ENCODE measurements at regions not wholly inside any gene's neighbourhood (a gene's known extent, or its start where the extent isn't known, plus 50 kb on each side); places are given as distances from the start of the nearest gene placed in this dataset.

GRCh38 chr14:87109271-87109670 is 883.7 kb downstream of the GALC start:
- DNase-seq (ENCODE audit: low read depth in 2 of 2), result no peak

DNA sequence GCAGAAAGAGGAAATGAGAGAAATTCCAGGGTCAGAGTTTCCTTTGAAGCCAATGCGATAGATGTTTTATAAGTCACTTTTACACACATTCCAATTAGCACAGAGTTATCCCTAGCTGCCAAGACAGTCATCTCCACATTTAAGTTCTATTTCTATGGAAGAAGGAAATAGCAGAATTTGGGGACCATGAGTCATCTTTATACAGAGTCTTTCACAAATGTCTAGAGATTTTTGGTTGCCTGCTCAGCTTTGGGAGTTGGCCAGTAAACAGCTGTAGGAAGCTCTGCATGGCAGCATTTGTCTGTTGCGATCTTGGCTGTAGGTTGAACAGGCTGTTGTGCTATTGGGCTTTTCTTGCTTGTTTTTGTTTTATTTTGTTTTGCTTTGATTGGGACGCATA is 884.3 kb downstream of the GALC start:
- no peak for DNase-seq (ENCODE audit: low read depth in 2 of 2)

- DNase-seq (ENCODE audit: low read depth in 2 of 2), result no peak
Measured at GRCh38 chr14:87102811-87103378, 890.1 kb downstream of the GALC start.

DNA sequence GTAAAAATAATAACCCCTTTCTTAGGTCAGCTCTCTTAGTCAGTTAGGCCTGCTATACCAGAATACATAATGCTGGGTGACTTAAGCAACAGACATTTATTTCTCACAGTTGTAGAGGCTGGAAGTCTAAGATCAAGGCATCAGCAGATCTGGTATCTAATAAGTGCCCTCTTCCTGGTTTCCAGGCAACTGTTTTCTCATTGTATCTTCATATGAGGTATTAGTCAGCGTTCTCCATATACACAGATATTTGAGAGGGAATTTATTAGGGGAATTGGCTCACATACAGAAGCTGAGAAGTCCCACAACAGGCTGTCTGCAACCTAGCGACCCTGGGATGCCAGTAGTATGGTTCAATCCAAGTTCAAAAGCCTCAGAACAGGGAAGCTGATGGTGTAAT is 896.0 kb downstream of the GALC start:
- DNase-seq (ENCODE audit: low read depth in 2 of 2), result no peak

DNA sequence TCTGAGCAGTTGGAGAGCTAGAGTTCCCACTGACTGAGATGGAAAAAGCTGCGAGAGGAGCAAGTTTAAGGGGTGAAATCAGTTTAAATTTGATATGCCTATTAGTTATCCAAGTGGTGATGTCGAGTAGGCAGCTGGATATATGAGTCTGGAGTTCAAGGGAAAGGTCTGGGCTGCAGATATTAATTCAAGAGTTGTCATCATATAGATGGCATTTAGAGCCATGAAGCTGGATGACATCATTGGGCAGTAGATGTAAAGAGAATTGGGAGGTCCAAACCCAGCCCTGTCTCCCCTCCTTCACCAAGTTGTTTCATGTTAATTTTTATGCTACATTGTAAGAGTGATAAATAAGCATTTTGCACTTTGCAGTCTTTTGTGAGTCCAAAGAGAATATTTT is 898.1 kb downstream of the GALC start:
- no peak for DNase-seq (ENCODE audit: low read depth in 2 of 2)

DNA sequence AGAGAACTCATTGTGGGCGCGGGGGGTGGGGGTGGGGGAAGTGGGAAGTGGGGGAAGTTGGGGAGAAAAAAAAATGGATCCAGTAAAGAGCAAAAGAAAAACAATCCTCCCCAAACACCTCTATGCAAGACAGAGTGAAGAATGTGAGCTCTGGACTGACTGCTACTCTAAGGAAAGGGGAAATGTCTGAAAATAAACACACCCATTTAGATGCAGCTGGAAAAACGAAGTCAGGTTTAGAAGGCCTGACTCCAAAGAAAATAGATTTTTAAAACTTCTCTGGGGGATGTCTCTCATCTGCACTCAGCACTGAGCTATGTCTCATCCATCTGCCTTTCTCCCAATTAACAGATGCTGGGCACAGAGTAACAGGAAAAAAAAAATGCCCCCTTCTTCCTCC is 904.4 kb downstream of the GALC start:
- DNase-seq (ENCODE audit: low read depth in 2 of 2), result no peak

DNA sequence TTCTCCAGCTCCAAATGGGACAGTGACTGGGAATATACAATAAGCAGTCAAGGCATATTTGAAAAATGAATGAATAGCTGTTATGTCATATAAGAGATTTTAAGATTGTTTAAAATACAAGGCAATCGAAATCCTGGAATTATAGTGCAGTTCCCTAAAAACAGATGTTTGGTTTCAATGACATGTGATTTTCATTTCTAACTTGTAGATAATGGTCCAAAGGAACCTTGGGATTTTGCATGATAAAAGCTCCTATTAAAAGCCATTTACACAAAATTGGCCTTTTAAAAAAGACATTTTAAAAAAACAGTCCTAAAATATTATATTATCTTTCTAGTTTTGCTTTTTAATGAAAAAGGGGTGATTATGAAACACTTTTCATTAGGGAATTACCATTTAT is 905.1 kb downstream of the GALC start:
- no peak for DNase-seq (ENCODE audit: low read depth in 2 of 2)

- no peak for DNase-seq (ENCODE audit: low read depth in 2 of 2)
Measured at GRCh38 chr14:87084908-87085307, 908.1 kb downstream of the GALC start.

- DNase-seq (ENCODE audit: low read depth in 2 of 2), result no peak
Measured at GRCh38 chr14:87082917-87083316, 910.1 kb downstream of the GALC start.

DNA sequence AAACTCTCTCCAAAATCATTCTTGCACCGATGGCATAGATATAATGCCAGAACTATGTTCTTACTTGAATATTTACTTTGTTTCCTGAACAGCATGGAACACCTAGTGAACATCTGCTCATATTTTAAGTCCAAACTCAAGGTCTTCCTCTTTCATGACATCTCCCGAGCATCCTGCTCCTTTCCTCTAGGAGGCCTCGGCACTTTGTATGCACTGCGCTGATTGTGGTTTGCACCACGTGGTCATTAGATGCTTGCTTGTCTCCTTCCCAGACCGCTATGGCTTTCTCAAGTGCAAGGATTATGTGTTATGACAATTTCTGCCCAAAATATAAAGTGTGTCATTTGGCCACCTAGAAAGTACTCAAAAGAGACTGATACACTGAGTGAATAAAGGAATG is 912.0 kb downstream of the GALC start:
- no peak for DNase-seq (ENCODE audit: low read depth in 2 of 2)

GRCh38 chr14:87080146-87080545 is 912.8 kb downstream of the GALC start:
- DNase-seq (ENCODE audit: low read depth in 2 of 2), result no peak

DNA sequence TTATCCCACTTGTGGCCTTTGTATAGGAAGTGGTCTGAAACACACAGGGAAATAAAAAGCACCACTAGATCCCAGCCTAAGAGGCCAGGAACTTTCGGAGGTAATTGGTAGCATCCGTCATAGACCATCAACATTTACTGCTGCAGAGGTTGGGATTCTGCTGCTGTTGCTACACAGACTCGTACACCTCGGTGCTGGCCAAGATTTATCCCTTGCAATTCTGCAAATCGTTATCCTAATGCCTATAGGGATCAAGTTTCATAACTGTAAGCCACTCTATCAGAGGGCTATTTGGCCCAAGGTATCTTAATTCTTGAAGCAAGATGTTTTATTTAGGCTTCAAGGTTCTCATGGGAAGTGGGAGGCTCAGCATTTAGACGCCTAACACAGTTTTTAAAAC is 913.6 kb downstream of the GALC start:
- DNase-seq (ENCODE audit: low read depth in 2 of 2), result no peak

DNA sequence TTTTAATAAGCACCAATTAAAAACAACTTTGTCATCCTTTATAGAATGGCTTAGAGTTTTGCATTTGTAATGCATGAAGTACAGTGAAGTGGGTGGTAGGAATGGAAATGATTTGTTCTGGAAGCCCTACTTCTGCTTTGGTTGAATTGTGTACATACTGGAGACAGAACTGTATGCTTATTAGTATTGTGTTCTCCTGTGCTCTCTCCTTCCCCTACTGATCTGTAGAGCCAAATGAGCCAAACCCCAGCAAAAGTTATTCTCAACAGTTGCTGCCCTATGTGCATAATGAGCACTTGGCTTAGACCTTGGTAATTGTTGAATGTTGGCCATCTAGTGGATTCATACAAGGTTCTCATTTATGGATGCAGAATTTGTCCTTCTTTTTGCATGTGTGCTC is 916.1 kb downstream of the GALC start:
- DNase-seq (ENCODE audit: low read depth in 2 of 2), result no peak

DNA sequence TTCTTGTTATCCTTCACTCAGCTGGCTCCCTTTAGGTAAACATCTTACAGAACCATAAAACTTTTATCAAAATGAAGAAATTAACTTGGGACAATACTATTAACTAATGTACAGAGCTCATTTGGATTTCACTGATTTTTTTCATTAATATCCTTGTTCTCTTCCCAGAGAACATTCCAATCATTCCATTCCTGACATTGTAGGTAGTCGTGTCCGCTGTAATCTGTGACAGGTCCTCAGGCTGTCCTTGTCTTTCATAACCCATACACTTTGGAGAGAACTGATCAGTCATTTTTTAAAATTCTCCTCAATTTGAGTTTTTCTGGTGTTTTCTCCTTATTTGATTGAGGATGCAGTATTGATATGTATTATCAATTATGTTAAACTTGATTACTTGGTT is 916.8 kb downstream of the GALC start:
- no peak for DNase-seq (ENCODE audit: low read depth in 2 of 2)

GRCh38 chr14:87073880-87074570 is 919.0 kb downstream of the GALC start:
- DNase-seq (ENCODE audit: low read depth in 2 of 2), result no peak

DNA sequence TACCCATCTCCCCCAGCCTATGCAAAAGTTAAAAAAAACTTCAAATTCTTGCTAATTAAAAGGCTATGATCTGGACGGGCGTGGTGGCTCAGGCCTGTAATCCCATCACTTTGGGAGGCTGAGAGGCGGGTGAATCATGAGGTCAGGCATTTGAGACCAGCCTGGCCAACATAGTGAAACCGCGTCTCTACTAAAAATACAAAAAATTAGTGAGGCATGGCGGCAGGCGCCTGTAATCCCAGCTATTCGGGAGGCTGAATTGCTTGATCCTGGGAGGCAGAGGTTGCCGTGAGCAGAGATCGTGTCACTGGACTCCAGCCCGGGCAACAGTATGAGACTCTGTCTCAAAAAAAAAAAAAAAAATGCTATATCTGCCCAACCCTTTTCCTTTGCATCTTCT is 925.4 kb downstream of the GALC start:
- no peak for DNase-seq (ENCODE audit: low read depth in 2 of 2)

GRCh38 chr14:87067061-87067460 is 925.9 kb downstream of the GALC start:
- DNase-seq (ENCODE audit: low read depth in 2 of 2), result no peak

- DNase-seq (ENCODE audit: low read depth in 2 of 2), result no peak
Measured at GRCh38 chr14:87066221-87066817, 926.7 kb downstream of the GALC start.

DNA sequence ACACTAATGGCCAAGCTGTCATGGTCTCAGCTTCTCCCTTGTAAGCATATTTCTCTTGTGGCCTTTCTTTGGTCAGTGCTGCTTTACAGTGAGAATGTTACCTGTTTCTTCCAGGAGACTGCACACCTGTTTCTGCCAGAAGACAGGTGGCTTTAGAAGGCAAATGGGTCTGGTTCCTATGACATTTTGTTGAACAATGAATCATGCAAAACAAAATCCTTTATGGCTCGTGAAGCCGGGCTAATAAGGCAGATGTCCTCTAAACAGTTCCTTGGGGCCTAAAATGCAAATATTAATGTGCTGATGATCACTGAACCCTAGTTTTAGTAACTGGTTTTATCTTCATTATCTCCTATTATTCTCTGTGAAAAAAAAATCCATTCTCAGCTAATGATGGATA is 927.6 kb downstream of the GALC start:
- DNase-seq (ENCODE audit: low read depth in 2 of 2), result no peak

GRCh38 chr14:87063181-87063580 is 929.8 kb downstream of the GALC start:
- no peak for DNase-seq (ENCODE audit: low read depth in 2 of 2)

DNA sequence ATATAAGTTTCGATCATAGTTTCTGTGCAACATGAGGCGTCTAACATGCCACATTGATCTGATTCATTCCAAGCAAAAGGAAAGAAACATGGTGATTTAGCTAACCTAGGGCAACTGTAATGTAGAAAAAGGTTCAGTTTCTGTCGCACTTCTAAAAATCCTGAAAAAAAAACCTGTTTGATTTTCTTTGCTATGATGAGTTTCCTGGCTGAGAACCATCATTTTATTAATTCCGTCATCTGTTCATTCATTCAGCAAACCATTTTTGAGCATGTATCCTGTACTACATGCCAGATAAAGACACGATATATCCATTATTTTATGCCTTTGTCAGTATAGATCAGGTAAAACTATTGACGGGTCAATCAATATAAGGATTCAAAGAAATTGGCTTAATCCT is 932.6 kb downstream of the GALC start:
- DNase-seq (ENCODE audit: low read depth in 2 of 2), result no peak

DNA sequence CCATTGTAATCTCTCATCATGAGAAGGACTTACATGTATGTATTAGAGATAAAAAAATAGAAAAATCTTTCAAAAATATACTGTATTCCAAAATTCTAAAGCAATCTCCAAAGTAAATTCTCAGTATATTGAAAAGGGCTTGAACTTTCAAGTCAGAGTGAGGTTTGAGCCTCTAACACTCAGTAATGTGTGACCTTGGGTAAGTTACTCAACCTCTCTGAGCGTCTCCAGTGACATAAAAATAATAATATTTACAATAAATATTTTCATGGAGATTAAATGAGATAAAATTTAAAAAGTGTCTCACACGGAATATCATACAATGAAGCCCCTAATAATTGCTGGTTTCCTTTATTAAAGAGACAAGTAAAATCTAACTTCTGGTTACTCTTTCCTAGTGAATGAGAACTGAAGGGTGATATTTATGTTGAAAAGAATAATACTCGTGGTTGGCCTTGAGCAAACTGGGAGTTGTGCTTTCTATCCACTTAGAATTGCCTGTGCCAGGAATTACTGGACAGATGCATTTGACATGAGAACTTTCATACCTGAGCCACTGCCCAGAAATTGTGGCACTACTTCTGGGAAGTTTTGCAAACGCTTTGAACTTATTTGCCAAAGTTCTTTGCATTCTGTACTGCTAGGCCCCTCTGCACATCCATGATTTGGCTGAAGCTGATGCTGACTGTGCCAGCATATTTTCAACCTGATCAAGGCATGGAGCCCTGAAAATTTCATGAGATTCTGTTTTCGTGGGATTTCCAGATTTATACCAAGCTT is 933.7 kb downstream of the GALC start:
- no peak for DNase-seq (ENCODE audit: low read depth in 2 of 2)

DNA sequence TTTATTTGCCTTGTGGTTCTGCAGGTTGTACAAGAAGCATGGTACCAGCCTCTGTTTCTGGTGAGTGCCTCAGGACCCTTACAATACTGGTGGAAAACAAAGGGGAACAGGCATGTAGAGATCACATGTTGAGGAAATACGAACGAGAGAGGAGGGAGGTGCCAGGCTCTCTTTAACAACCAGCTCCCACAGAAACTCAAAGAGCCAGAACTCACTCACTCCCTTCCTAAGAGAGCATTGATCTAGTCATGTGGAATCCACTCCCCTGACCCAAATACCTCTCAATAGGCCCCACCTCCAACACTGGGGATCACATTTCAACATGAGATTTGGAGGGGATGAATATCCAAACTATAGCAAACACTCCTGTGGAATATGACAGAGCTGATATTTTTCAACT is 938.0 kb downstream of the GALC start:
- DNase-seq (ENCODE audit: low read depth in 2 of 2), result no peak

Data from stimulated activated CD4-positive, alpha-beta T cell treated with anti-CD3 and anti-CD28 coated beads, Interleukin-4, amount 100 ng/mL, for 48 hours (primary cell).